GM19324 (cell line): ENCODE measurements at regions not wholly inside any gene's neighbourhood (a gene's known extent, or its start where the extent isn't known, plus 50 kb on each side); places are given as distances from the start of the nearest gene placed in this dataset.

ENCODE experiments used
- ATAC-seq: cut with Tn5 transposase; IDR thresholded peaks from one replicate; pipeline ENCODE4 v1.9.1; 2021; ENCODE audit warnings: mild to moderate bottlenecking, moderate library complexity; ENCODE audit not compliant: unreplicated experiment, low FRiP score

DNA sequence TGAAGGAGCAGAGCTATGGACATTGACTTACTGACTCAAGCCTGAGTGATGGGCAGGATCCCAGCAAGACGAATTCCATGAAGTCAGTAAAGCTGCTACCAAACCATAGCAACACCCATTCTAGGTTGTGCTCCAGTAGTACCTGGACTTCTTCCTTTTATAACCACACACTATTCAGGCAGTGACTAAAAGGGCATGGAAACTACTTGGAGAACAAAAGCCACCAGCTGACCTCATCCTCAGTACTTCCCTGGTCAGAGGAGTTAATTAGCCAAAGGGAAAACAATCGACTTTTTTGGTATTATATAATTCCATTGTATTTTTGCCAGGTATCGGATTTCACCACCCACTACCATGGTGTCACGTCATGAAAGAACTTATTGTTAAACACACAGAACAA is 237.1 kb downstream of the TTC32 start:
- ATAC-seq, result no peak

DNA sequence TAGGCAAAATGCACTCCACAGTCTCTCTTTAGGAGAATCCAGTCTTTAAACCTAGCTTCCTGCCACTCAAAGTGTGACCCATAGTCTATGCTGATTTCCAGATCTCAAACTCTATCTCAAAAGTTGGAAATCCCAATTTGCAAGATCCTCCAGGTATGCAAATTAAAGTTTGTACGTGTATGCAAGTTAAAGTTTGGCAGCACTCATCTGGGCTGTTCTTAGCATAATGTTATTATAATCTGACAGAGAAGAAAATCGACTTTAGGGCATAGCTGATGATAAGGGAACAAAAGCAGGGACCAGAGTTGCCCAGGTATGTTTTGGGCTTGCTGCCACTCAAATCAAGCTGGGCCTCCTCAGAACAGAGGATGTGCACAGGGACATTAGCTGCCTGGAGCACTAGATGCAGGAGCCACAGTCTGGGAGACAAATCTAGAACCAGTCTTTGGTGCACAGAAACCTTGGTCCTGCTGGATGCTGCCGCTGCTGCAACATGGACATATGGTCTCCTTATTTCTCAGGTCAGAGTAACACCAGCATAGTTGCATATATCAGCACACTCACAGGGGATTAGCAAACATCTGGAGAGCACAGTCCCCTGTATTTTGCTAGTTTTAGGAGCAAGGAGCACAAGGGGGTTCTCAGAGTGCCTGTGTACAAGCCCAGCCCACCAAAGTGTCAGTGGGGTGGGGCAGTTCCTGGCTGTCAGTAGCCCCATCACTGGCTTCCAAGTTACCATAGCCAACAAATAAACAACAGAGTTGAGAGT is 242.6 kb downstream of the TTC32 start:
- no peak for ATAC-seq

DNA sequence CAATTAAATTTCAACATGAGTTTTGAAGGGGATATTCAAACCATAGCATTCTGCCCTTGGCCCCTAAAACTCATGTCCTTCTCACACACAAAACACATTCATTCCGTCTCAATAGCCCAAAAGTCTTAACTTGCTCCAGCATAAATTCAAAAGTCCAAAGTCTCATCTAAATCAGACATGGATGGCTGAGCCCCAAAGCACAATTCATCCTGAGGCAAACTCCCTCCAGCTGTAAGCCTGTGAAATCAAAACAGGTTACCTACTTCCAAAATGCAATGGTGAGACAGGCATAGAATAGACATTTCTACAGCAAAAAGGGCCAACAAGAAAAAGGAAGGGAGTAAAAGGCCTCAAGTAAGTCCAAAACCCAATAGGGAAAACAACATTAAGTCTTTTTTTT is 245.8 kb downstream of the TTC32 start:
- no peak for ATAC-seq

DNA sequence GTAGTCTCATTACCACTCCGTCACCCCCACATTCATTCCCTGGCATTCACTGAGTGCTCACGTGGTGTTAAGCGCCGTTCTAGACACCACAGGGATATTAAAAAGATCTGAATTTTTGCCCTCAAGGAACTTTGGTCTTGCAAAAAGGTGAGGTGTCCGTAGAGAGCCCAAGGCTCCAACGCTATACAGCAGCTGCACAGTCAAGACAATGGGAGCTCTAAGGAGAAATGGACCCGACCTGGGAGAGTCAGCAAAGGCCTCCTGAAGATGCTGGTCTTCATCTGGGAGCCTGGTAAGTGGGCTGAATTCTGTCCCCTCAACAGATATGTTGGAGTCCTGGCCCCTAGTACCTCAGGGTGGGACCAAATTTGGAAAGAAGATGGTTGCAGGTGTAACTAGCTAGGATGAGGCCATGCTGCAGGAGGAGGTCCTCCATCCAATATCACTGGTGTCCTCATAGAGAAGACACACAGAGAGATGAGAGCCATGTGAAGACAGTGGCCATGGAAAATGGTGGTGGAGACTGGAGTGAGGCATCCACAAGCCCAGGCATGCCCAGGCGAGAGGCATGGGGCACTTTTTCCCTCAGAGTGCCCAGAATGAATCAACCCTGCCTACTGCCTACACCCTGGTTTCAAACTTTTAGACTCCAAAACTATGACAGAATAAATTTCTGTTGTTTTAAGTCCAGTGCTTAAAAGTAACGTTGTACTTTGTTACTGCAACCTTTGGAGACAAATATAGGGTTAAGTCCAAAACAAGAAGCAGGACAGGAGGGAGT is 247.3 kb downstream of the TTC32 start:
- no peak for ATAC-seq

DNA sequence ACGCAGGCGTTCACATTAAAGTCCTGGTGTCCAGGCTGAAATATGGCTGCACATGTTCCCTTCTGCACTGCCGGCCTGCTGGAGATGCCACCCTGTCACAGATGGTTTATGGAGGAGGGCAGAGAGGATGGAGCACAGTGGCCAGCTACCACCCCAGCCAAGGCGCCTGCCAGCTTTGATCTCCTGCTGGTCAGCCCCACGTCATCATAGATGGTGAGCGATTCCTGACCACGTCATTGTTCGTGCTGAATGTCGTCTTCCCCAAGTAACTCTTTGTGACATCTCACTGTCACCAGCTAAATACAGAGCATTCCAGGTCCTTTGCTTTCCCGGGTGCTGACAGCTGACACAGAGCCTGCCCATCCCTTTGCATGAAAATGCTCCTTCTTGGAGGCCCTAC is 248.3 kb downstream of the TTC32 start:
- ATAC-seq, result no peak

DNA sequence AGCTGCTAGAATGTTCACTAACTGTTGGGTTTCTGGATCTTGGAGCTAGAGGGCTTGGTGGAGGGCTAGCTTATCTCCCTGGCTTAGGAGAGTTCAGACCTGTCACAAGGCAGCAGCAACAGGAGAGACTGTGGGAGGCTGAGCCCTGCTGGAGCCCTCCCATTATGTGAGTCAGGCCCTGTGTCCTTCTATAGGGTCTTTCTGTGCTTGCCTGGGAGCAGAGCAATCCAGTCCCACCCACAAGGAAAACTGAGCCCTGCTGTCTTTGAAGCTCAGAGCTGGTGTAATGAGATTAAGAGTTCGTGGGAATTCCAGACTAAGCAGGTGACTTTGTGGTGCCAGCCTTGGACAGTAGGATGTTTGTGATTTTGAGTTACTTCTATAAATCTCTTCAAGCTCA is 249.0 kb downstream of the TTC32 start:
- no peak for ATAC-seq

DNA sequence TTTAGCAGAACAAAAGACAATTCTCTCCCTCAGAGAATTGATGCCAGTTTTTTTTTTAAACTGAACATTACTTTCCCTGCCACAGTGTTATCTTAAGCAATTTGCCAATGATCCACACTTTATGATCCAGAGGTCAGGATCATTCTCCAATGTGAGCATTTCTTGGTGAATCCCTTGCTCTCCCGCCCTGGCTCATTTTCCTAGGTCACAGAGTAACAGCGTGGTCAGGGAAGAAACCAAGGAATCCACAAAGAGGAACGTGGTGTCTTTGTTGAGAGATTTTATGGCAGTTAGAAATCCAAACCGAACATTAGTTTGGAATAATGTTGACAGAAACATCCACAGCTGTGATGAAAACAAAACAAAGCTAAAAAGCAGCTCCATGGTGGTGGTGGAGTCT is 250.3 kb downstream of the TTC32 start:
- ATAC-seq, result no peak

DNA sequence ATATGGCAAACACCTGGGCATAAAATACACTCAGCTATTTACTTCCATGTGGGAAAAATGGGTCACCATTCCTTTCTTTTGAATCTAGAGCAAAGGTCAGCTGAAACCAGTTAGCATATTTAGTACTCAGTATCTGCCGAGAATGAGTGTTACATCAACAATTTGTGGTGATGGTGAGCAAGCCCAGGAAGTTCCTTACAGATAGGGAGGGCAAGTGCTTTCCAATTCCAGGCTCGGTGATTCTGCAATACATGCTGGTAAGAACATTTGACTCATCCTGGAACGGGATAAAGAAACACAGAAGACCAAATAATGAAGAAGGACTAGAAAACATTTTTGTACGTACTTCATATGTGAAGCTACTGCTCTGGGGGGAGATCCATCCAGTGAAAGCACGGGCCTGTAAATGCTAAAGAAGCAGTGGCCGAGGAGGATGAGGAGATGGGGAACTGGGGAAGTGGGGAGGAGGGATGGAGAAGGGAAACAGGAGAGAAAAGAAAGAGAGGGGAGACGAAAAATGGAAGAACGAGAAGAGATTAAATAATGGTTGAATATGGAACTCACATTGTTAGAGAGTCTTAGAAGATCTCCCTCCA is 251.9 kb downstream of the TTC32 start:
- ATAC-seq, result no peak

DNA sequence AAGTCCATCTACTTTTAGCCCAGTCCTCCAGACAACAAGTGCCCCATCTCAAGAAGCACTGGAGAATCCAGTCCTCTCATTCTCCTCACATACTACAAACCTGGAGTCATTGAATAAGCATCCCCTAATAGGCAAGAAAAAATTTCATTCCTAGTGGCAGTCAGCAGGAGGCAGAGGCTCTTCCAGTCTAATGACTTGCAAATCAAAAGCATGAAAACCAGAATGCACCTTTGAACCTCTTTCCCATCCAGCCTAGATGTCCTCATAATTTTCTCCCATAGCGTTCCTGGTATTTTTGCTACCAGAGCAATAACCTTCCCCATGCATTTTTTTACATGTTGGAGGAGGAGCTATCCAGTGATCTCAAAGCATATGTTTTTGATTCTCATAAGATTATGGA is 252.6 kb downstream of the TTC32 start:
- ATAC-seq, result no peak

DNA sequence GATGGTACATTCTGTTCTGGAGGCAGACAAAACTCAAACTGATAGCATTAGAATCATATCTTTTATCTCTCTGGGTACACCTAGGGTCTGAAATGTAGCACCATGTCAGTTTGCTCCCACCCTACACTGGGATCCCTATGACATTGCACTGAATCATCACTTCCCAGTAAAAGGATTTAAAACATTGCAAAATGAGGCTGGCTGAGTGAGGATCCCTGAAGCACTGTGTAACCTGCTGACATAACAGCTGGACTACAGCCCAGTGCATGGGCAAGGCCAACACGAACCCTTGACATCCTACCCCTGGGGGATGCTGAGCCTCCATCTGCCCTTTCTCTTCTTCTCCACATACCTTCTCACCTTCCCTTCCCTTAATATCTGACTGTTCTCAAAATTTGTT is 253.2 kb downstream of the TTC32 start:
- ATAC-seq, result no peak

DNA sequence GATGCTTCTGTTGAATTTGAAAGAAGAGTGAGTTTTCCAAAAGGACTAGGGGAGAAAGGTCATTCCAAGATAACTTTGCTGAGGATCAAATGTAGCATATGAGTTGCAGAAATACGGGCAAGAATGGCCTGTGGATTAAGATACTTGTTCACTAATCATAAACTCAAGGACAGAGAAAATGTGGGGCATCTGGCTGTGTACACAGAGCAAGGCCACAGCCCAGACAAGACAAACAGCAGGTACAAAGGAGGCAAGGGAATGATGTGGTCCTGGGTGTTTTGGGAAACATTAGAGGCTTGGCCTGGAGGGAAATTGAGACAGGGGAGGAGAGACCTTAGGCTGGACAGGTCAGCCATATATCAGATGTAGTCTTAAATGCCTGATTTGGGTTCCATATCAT is 254.8 kb downstream of the TTC32 start:
- no peak for ATAC-seq

DNA sequence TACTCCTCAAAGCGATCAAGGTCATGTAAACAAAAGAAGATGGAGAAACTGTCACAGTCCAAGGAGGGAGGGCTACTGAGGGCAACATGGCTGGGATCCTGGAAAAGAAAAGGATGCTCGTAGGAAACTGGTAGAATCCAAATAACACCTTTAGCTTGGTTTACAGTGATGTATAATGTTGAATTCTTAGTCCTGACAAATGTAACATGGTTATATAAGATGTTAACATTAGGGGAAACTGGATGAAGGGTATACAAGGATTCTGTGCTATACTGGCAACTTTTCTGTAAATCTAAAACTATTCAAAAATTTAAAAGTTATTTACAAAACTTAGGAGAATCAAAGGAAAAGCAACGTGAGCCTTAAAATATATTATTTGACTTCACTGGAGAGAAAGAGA is 257.0 kb downstream of the TTC32 start:
- ATAC-seq, result no peak

DNA sequence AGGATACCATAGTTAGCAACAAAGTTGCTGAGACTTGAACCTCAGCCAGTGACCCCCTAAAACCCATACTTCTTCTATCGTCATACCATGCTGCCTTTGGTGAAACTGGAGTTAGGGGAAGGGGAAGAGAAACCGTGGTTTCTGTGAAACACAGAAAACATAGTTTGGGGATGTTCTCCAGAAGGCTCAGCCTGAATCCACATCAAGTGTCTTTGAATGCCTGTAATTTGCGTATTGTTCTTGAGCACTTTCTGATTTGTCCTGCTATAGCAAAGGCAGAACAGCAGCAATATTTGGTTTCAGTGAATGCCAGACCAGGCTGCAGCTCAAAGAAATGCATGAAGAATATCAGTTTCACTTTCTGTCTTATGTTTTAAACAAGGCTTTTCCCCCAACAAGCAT is 258.7 kb downstream of the TTC32 start:
- peak; percentile 73 for ATAC-seq

DNA sequence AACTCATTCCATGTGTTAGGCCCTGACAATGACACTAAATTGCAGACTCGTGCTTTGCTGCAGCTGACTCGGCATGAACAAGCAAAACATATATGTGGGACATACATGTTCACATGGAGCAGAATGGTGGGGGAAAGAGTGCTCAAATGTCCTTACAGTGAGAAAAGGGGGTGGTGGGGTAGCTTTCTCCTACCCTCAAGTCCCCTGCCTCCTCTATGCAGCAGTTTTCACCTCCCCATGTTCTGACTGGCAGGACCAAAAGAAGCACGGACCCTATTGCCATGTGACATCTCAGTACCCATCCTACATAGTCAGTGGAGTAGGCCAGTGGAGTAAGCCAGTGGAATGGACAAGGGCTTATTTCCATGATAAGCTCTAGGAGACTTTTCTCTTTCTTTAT is 259.3 kb downstream of the TTC32 start:
- no peak for ATAC-seq

DNA sequence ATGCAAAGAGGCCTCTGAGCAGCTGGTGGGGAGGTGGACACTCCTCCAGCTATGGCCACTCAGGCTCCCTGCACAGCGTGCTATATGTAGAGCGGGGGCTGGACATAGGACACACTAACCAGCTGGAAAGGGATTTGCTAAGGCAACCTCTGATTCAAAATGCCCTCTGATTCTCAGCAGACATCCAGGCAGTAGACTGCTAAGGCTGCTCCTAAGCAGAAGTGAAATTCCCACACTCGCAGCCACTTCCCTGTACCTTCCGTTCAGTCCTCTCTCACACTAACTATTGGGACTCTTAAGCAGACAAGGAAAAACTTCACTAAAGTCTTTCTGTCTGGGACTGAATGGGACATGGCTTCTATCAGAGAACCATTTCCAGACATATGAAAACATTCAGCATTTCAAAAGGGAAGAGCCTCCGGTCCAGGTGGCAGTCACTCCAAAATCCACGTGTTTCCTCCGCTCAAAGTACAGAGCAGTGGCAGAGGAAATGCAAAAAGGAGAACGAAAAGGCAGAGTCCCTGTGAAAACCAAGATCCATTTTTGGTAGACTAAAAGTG is 265.8 kb downstream of the TTC32 start:
- no peak for ATAC-seq

DNA sequence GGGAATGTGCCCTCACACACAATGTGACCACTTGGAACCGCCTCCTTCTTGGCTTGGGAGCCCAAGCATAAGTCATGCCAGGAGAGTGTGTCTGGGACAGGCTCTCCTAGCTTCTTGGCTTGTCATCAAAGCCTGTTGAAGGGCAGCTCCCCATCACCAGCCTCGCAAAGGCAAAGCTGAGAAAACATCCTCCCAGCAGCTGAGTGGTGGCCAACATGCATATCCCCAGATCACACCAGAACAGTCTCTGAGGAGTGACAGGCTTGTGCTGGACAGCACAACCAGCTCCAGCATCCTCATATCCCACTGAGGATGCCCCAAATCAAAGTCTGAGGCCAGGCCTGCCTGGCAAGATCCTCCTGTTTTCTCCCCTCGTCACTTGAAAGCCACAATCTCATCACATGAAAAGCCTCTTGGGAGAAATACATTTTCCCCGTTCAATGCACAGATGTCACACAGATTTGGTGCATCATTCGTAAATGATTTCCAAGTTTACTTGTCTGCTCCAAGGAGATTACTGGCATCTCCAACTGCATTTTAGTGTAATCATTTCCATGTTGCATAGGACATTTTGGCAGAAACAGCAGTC is 269.3 kb downstream of the TTC32 start:
- no peak for ATAC-seq

DNA sequence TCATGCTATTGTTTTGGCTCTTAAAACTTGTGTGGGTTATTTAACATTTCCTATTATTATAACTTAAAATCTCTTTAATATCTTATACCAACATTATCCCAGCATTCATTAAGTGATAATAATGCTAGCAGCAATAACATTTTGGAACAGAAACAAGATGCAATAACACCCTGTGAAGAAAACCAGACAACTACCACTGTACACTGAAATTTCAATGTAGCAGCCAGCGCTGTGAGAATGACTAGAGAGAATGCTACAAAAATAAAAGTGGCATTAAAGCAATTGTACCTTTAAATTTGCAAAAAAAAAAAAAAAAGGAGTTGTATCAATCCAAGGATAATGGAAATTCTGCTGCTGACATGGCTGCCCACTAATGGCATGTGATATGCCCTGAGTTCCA is 269.9 kb downstream of the TTC32 start:
- ATAC-seq, result no peak

DNA sequence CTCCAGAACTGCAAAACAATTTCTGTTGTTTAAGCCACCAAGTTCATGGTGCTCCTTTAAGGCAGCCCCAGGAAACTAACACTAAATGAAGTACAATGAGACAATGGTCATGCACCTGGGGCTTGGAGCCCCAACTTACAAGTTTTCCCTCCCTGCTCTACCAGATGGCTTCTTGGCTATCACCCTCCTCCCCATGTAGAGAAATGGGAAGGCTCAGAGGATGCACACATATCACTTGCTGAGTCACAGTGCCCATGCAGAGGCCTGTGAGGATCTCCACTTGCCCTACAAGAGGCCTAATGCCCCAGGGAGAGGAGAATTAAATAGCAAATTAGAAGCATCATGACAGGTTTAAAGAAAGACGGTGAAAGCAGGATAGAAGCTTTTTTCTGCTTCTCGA is 270.9 kb downstream of the TTC32 start:
- no peak for ATAC-seq

DNA sequence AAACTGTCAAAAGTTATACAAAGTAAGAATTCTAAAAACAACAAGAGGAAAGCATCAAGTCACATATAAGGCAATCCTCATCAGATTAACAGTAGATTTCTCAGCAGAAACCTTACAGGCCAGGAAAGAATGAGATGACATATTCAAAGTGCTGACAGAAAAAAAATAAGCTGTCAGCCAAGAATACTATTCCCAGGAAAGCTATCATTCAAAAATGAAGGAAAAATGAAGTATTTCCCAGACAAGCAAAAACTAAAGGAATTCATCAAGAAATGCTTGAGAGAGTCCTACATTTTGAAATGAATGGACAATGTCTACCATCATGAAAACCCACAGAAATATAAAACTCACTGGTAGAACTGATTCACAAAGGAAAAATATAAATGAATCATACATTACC is 268.9 kb upstream of the OSR1 start:
- ATAC-seq, result no peak

DNA sequence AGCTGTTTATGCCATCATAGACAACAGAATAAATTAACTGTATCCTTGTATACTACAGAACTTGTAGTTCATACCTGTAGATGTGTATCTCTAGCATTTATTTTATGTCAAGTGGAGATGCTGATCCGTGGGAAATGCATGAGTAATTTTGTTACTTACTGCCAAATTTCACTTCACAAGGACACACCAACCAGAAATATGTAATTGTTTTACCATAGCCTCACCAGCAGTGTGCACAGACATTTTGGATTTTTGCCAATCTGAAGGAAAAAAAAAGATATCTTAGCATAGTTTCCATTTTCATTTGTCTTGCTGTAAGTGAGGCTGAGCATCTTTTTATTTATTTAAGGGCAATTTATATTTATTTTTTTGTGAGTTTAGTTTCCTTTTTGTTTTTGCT is 265.1 kb upstream of the OSR1 start:
- no peak for ATAC-seq

DNA sequence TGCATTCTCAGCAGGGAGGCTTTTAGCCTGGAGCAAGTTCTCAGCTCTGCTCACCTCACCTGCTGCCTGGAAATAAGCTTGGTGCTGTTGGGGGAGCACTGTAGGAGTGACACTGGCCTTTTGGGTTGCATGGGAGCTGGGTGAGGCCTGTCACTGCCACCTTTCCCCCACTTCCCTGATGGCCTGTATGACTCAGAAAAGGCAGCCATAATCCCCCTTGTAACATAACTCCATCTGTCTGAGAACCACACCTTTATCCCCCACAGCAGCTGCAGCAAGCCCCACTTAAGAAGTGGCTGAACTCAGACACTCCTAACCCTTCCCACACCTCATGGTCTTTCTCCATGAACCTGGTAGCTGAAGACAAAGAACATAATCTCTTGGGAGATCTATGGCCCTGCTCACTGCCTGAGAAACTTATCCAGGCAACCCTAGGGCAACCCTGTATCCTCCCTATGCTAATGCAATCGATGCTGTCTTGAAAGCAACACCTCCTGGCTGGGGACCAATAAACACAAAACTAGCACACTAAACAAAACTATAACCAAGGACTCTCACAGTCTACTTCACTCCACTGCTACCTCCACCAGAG is 258.9 kb upstream of the OSR1 start:
- ATAC-seq, result no peak
